ENCODE measurements at regions not wholly inside any gene's neighbourhood (a gene's known extent, or its start where the extent isn't known, plus 50 kb on each side); places are given as distances from the start of the nearest gene placed in this dataset.

DNA sequence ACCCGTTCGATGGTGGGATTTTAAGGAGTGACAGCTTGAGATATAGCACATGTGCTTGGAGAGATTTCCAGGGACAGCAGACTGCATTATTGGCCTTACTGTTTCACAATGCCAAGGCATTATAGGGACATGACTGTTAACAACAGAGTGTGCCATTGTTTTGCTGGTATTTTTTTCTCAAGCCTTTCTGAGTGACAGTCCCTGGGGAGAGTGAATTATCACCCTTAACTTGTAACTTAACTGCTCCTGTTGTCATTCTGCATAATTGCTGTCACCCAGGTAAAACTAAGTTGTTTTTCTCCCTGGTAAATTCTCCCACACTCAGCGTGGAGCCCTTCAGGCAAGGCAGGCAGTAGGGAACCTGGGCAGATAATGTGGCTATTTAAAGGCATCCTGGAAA, 989.2 kb upstream of the LCORL start:
- DNase-seq (ENCODE audit: low read depth in 2 of 3, low spot score in 2 of 3), result no peak

DNA sequence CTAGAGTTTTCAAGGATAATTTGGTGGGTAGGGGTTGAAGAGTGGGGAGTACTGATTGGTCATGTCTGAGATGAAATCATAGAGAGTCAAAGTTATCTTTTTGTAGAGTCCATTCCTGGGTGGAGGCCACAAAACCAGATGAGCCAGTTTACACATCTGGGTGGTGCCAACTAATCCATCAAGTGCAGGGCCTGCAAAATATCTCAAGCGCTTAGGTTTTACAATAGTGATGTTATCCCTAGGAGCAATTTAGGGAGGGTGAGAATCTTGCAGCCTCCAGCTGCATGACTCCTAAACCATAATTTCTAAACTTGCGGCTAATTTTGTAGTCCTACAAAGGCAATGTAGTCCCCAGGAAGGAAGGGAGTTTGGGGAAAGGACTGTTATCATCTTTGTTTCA, 988.3 kb upstream of the LCORL start:
- DNase-seq (ENCODE audit: low read depth in 2 of 3, low spot score in 2 of 3), result no peak

- DNase-seq (ENCODE audit: low read depth in 2 of 3, low spot score in 2 of 3), result no peak
These were observed 983.7 kb upstream of the LCORL start for GRCh38 chr4:19005211-19005610.

GRCh38 chr4:19002170-19002569, 980.6 kb upstream of the LCORL start:
- DNase-seq (ENCODE audit: low read depth in 2 of 3, low spot score in 2 of 3), result no peak

DNA sequence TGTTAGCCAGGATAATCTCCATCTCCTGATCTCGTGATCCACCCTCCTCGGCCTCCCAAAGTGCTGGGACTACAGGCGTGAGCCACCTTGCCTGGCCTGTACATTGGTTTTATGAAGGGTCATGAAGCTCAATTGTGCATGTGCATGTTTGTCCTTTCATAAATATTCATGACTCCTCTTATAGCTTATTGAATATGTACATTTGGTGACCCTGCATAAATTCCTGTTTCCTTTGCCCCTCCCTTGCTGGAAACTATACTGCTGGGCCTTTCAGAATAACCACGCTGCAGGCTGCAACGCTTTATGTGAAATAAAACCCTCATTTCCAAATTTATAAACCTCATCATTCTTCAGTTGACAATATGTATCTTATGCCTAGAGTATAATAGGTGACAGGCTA, 978.0 kb upstream of the LCORL start:
- no peak for DNase-seq (ENCODE audit: low read depth in 2 of 3, low spot score in 2 of 3)

GRCh38 chr4:18981234-18981615, 959.7 kb upstream of the LCORL start:
- DNase-seq (ENCODE audit: low read depth in 2 of 3, low spot score in 2 of 3), result no peak

- DNase-seq (ENCODE audit: low read depth in 2 of 3, low spot score in 2 of 3), result no peak
These were observed 959.1 kb upstream of the LCORL start for GRCh38 chr4:18980516-18981233.

- DNase-seq (ENCODE audit: low read depth in 2 of 3, low spot score in 2 of 3), result no peak
These were observed 955.3 kb upstream of the LCORL start for GRCh38 chr4:18976884-18977283.

DNA sequence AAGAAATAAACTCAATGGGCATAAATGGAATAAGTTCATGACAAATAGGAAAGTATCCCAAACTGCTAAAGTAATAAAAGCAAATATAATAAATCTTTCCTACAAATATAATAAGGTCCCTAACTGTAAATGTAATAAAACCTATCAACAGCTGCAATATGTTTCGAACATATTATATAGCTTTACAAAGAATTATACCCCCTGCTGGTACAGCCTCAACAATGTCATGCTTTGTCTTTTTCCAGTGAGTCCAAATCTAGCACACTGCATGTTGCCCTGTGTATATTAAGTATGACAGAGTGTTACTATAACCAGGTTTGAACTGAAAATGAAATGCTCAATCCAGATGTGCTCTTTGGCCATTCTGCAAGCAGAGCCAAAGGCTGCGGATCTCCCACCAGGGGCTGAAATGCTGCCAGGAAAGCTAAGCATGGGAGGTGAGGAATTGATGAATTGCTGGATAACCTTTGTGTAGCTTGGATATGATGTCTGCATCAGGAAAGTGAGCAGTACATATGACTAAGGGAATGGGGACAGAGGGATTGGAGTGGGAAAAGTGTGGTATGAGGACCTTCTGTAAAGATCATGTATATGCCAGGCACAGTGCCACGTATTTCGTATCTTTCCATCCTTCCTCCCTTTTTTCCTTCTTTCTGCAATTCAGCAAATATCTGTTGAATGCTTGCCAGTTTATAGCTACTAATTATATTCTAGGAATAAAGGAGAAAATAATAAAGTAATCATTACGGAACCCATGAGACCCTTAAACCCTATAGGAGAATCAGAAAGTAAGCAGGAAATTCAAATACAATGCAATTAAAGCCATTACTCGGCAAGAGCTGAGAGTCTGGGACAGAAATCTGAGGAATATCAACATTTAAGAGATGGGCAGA, 954.6 kb upstream of the LCORL start:
- no peak for DNase-seq (ENCODE audit: low read depth in 2 of 3, low spot score in 2 of 3)

- DNase-seq (ENCODE audit: low read depth in 2 of 3, low spot score in 2 of 3), result no peak
These were observed 951.7 kb upstream of the LCORL start for GRCh38 chr4:18973296-18973695.

- no peak for DNase-seq (ENCODE audit: low read depth in 2 of 3, low spot score in 2 of 3)
These were observed 940.3 kb upstream of the LCORL start for GRCh38 chr4:18961879-18962278.

- DNase-seq (ENCODE audit: low read depth in 2 of 3, low spot score in 2 of 3), result no peak
These were observed 939.7 kb upstream of the LCORL start for GRCh38 chr4:18961266-18961665.

- no peak for DNase-seq (ENCODE audit: low read depth in 2 of 3, low spot score in 2 of 3)
These were observed 936.2 kb upstream of the LCORL start for GRCh38 chr4:18957716-18958115.

DNA sequence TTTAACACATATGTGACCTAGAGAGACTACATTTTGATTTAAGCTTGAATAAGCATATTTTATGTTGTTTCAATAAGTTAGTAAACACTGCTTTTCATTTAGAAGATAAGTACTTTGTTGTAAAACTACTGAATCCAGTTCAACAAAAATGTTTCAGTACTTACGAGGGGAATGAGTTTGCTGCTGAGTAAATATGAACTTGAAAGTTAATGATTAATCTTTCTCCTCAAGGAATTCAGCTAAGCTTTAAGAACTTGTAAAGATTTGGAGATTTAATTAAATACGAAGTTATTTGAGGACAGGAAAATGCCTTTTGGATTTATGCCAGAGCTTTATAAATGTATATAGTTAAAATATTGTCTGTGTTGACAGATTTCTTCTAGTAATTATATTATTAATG, 933.0 kb upstream of the LCORL start:
- DNase-seq (ENCODE audit: low read depth in 2 of 3, low spot score in 2 of 3), result no peak

DNA sequence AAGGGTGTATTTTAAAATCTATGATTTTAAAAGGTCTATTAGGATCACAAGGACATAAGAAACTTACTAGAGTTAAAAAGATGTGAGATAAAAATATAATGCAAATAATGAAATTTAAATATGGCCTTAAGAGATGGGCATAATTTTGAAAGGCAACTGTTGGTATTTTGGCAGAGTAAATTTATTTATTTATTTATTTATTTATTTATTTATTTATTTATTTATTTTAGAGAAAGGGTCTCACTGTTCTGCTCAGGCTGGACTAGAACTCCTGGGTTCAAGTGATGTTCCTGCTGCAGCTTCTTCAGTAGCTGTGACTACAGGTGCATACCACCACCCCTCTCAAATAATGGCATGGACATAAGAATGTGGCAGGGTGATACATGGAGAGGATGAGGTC, 932.1 kb upstream of the LCORL start:
- no peak for DNase-seq (ENCODE audit: low read depth in 2 of 3, low spot score in 2 of 3)

DNA sequence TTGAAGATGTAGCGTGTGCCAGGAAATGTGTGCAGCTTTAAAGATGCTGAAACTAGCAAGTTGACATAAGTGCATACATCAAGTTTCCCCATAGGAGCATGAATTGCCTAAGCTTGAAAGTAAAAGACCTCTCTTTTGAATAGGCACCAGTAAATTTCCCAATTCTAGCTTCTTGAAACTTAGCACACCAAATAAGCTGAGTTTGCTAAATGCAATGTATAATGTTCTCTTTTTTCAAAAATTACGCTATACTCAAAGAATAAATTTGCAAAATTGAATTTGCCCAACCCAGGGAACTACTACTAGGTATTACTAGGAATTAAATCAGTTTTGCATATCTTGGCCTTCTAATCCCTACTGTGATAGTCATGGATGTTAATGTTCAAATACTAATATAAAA, 923.9 kb upstream of the LCORL start:
- DNase-seq (ENCODE audit: low read depth in 2 of 3, low spot score in 2 of 3), result no peak

GRCh38 chr4:18942874-18943273, 921.3 kb upstream of the LCORL start:
- no peak for DNase-seq (ENCODE audit: low read depth in 2 of 3, low spot score in 2 of 3)

- DNase-seq (ENCODE audit: low read depth in 2 of 3, low spot score in 2 of 3), result no peak
These were observed 917.0 kb upstream of the LCORL start for GRCh38 chr4:18938343-18939099.

DNA sequence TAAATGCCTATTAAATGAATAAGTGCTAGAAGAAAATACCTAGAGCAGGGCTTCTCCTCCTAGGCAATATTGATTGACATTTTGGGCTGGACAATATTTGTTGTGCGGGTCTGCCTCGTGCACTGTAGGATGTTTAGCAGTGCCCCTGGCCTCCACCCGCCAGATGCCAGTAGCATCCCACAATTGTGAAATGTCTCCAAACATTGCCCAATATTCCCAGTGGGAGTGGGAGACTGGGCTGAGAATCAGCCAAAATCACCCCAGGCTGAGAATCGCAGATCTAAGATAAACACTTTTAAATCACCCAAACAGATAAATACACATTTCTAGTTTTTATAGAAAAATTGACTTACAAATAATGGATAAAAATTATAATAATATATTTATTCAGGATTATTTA, 916.2 kb upstream of the LCORL start:
- DNase-seq (ENCODE audit: low read depth in 2 of 3, low spot score in 2 of 3), result no peak

DNA sequence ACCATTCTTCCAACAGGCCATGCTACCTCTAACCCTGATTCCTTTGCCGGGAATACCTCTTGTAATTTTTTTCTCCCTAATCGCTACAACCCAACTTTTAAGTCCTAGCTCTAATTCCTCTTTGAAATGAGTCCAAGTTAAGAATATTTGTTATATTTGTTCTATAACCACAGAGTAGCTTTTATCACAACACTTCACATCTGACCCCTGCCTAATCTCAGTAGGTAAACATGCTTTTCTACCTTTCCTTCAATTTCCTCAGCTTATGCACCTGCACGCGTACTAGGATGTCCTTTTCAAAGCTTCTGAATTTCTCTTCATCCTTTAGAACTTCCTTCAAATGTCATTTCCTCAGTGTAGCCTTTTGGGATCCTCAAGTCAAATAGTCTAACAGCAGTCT, 915.5 kb upstream of the LCORL start:
- no peak for DNase-seq (ENCODE audit: low read depth in 2 of 3, low spot score in 2 of 3)

GRCh38 chr4:18935659-18936345, 914.2 kb upstream of the LCORL start:
- no peak for DNase-seq (ENCODE audit: low read depth in 2 of 3, low spot score in 2 of 3)
